GM12873 (cell line): ENCODE measurements at regions not wholly inside any gene's neighbourhood (a gene's known extent, or its start where the extent isn't known, plus 50 kb on each side); places are given as distances from the start of the nearest gene placed in this dataset.

ENCODE experiments used
- CTCF ChIP-seq: IDR thresholded peaks from 2 replicates; pipeline ENCODE4 v1.5.1; 2012; ENCODE audit warnings: low read depth, mild to moderate bottlenecking, moderate library complexity, low read length, control low read depth; ENCODE audit not compliant: insufficient read depth; ENCODE audit errors: missing control alignments

- TF ChIP-seq CTCF = no peak
These were observed 546.9 kb upstream of the ADAMTS5 start for GRCh38 chr21:27513825-27514224.

- no peak for TF ChIP-seq CTCF
These were observed 546.1 kb upstream of the ADAMTS5 start for GRCh38 chr21:27513016-27513415.

- TF ChIP-seq CTCF = no peak
These were observed 544.3 kb upstream of the ADAMTS5 start for GRCh38 chr21:27511233-27511632.

GRCh38 chr21:27507695-27508094 is 540.8 kb upstream of the ADAMTS5 start:
- no peak for TF ChIP-seq CTCF

GRCh38 chr21:27505516-27505915 is 538.6 kb upstream of the ADAMTS5 start:
- no peak for TF ChIP-seq CTCF

- TF ChIP-seq CTCF = no peak
These were observed 535.9 kb upstream of the ADAMTS5 start for GRCh38 chr21:27502801-27503200.

GRCh38 chr21:27498025-27498424 is 531.1 kb upstream of the ADAMTS5 start:
- no peak for TF ChIP-seq CTCF
